GM10248 (cell line): ENCODE measurements at regions not wholly inside any gene's neighbourhood (a gene's known extent, or its start where the extent isn't known, plus 50 kb on each side); places are given as distances from the start of the nearest gene placed in this dataset.

ENCODE experiments used
- CTCF ChIA-PET: fragments of 300-600 bp; sonication (Branson Sonifier 250); formaldehyde crosslinking; extraction: SDS; loops from one replicate; lab custom pipeline; 2021; ENCODE audit warnings: antibody characterized with exemption; lab: Yijun Ruan, JAX
- POLR2A ChIA-PET: fragments of 350-650 bp; sonication (Branson Sonifier 250); formaldehyde crosslinking; extraction: SDS; loops from one replicate; lab custom pipeline; 2020; ENCODE audit warnings: antibody characterized with exemption; lab: Yijun Ruan, JAX
- DNase-seq: peaks from one replicate; pipeline ENCODE4 v3.0.0; 2012; ENCODE audit errors: extremely low spot score
- CTCF ChIP-seq: IDR thresholded peaks from 2 replicates; pipeline ENCODE4 v1.5.1; 2012; ENCODE audit warnings: mild to moderate bottlenecking, low read depth; ENCODE audit errors: extremely low read depth, missing control alignments, control extremely low read depth

GRCh38 chr2:67277450-67277849, 119.7 kb upstream of the ETAA1 start:
- no peak for TF ChIP-seq CTCF
- POLR2A ChIA-PET: no interaction called here
- CTCF ChIA-PET: interaction anchor here (1.3 to 1.4 kb wide), 2 partner anchors 103 to 373 kb away, joined by 3 read pairs; no protein-coding TSS in a partner anchor
- no peak for DNase-seq

DNA sequence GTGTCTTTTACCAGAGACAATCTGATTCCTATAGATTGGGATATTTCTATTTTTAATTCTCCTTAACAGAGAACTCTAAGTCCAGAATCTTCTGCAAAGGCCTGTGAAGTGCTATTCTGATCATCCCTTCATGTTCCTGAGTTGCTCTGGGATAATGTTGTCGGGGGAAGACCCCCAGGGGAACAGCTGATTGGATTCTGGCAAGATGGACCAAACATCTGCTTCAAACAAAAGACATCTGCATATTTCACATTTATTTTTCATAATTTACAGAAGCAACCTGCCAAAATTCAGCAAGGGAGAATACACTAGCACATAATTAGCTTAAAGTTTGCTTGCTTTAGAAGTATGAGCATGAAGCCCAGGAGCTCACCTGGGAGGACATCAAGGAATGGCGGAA, 116.0 kb upstream of the ETAA1 start:
- DNase-seq: no peak
- ChIA-PET CTCF (no interaction called here), POLR2A (no interaction called here)
- no peak for TF ChIP-seq CTCF

- no peak for TF ChIP-seq CTCF
- ChIA-PET CTCF (interaction anchor here (1.3 to 1.9 kb wide), 6 partner anchors 9 to 35 kb away, joined by 3 to 6 read pairs (median 4); no protein-coding TSS in a partner anchor), POLR2A (no interaction called here)
- no peak for DNase-seq
Observed at GRCh38 chr2:67283641-67284040, 113.5 kb upstream of the ETAA1 start.

GRCh38 chr2:67286981-67287759, 110.0 kb upstream of the ETAA1 start:
- POLR2A ChIA-PET: no interaction called here
- no peak for TF ChIP-seq CTCF
- DNase-seq: no peak
- CTCF ChIA-PET: no interaction called here

GRCh38 chr2:67289271-67289670, 107.9 kb upstream of the ETAA1 start:
- no peak for TF ChIP-seq CTCF
- no peak for DNase-seq
- ChIA-PET CTCF (no interaction called here), POLR2A (no interaction called here)

- TF ChIP-seq CTCF: no peak
- DNase-seq: no peak
- POLR2A ChIA-PET: no interaction called here
- CTCF ChIA-PET: no interaction called here
Observed at GRCh38 chr2:67289921-67290371, 107.2 kb upstream of the ETAA1 start.
